ENCODE measurements at regions not wholly inside any gene's neighbourhood (a gene's known extent, or its start where the extent isn't known, plus 50 kb on each side); places are given as distances from the start of the nearest gene placed in this dataset.

GRCh38 chr6:27038498-27038897, 209.0 kb upstream of the PRSS16 start:
- H2BK20ac ChIP-seq (ENCODE audit: low read depth, low read length): no peak overlapping the region
- no peak overlapping the region for H2BK15ac ChIP-seq (ENCODE audit: low read depth, low read length)
- H3K36me3 ChIP-seq (ENCODE audit: control insufficient read depth, insufficient read depth, low read length): no peaks in the 10 kb centered on the region
- H3K9me1 ChIP-seq (ENCODE audit: insufficient read depth, low read length): no peaks in the 10 kb centered on the region
- intact Hi-C loops (cut with micrococcal nuclease): no loop called here
- no peak for ATAC-seq (ENCODE audit: low read depth)
- no peaks in the 10 kb centered on the region for H3K4me1 ChIP-seq (ENCODE audit: control insufficient read depth, insufficient read depth, low read length)
- H3K27me3 ChIP-seq (ENCODE audit: control insufficient read depth, insufficient read depth, low read length): no peaks in the 10 kb centered on the region
- no peak overlapping the region for H3K56ac ChIP-seq (ENCODE audit: extremely low read depth, insufficient read depth, low read length)
- H3K23ac ChIP-seq (ENCODE audit: low read depth, low read length): no peak overlapping the region
- DNase-seq: no peak
- no peak overlapping the region for H3K9ac ChIP-seq (ENCODE audit: low read depth, low read length)
- no peak overlapping the region for H4K5ac ChIP-seq (ENCODE audit: low read depth, low read length)
- no peak overlapping the region for H2BK120ac ChIP-seq (ENCODE audit: low read depth, low read length)
- H3K18ac ChIP-seq (ENCODE audit: low read depth, low read length): no peak overlapping the region
- H3K4ac ChIP-seq (ENCODE audit: low read depth, low read length): no peak overlapping the region
- H2BK5ac ChIP-seq (ENCODE audit: low read depth, low read length, poor library complexity, severe bottlenecking): no peak overlapping the region
- BruUV-seq (replicated peaks): no TSS peak
- CTCF ChIA-PET: no interaction called here
- no peak overlapping the region for H3K4me2 ChIP-seq (ENCODE audit: low read depth, low read length)
- H4K91ac ChIP-seq (ENCODE audit: insufficient read depth, low read depth, low read length): no peak overlapping the region
- H2AK9ac ChIP-seq (replicated peaks; ENCODE audit: low read depth, low read length, poor library complexity): no peak overlapping the region
- no peak overlapping the region for H4K8ac ChIP-seq (ENCODE audit: low read depth in 2 of 2, low read length in 2 of 2)
- dilution Hi-C loops (cut with HindIII; ENCODE audit: low sequenced_read_pairs, unreplicated experiment): no loop called here
- in situ Hi-C loops (cut with MboI; ENCODE audit: low sequenced_read_pairs): no loop called here
- H3K79me1 ChIP-seq (ENCODE audit: low read depth in 1 of 2, low read length in 2 of 2): no peaks in the 10 kb centered on the region
- H4K20me1 ChIP-seq (ENCODE audit: insufficient read depth, low read length): no peaks in the 10 kb centered on the region
- no peak overlapping the region for H2AFZ ChIP-seq (replicated peaks; ENCODE audit: low read length, poor library complexity)
- no peak overlapping the region for H3K14ac ChIP-seq (replicated peaks; ENCODE audit: low read depth, low read length)
- H3K27ac ChIP-seq (ENCODE audit: insufficient read depth, low read length): no peak overlapping the region
- POLR2A ChIA-PET (ENCODE audit: unreplicated experiment): no interaction called here
- no peak overlapping the region for H2AK5ac ChIP-seq (ENCODE audit: low read depth, low read length)
- TF ChIP-seq ELK1 (IDR thresholded peaks at IDR 0.05; ENCODE audit: borderline replicate concordance, low read depth, low read length) (no peak), RCOR1 (IDR thresholded peaks at IDR 0.05; ENCODE audit: insufficient replicate concordance, low read length) (no peak), MAFK (IDR thresholded peaks at IDR 0.05; ENCODE audit: low read depth, low read length) (no peak), CTCF (conservative IDR thresholded peaks at IDR 0.05; ENCODE audit: low read depth, low read length) (no peak)
- no peak overlapping the region for H3K4me3 ChIP-seq (ENCODE audit: insufficient read depth, low read depth, low read length)
- no peaks in the 10 kb centered on the region for H3K9me3 ChIP-seq (ENCODE audit: control insufficient read depth, insufficient read depth, low read length)

All from IMR-90 (cell line).